ENCODE measurements at regions not wholly inside any gene's neighbourhood (a gene's known extent, or its start where the extent isn't known, plus 50 kb on each side); places are given as distances from the start of the nearest gene placed in this dataset.

DNA sequence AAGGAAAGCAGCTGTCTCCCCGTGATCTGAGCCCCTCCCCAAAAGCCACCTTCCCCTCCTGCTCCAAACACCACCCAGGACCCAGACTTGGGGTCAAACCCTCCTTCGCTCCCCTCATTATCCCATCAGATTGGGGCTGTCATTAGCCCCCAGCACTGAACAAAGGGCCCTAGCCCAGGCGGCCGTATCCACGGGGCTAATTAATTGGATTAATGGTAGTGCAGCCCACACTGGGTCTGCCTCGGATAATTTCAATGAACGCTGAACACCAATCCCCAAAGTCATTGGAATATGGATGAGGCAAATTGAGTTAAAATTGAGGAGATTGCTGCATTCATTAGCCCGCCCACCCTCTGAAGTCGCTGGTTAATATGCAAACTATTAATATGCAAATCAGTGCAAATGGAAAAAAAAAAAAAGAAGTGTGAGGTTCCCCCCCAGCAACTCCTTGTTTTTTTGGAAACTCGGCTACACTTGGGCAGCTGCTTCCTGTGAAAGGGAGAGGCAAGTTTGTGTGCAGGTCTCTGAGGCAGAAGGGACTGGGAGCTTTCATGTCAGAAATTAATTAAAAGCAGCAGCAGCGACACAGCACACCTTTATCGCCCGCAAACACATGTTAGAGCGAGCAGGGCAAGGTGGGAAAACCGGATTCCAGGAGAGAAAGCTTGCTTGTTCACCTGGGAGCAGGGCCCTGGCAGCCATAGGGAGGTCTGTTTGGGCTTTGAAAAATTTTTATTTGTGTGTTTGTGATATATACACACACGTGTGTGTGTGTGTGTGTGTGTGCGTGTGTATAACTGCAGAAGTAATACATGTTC, 517.8 kb downstream of the MIAT start:
- no peak overlapping the region for H3K4me3 ChIP-seq (ENCODE audit: low read depth, low read length)
- DNase-seq (ENCODE audit: low read depth in 4 of 6, low spot score in 6 of 6): peak in 2 of 6 donors; percentile 47 to 83
- H3K27me3 ChIP-seq (ENCODE audit: control insufficient read depth, insufficient read depth, low read length): peaks cover 13% of the 10 kb centered on the region
- H3K36me3 ChIP-seq (ENCODE audit: control insufficient read depth, insufficient read depth, low read length): no peaks in the 10 kb centered on the region
- WGBS (ENCODE audit: insufficient coverage): 52% methylated on average over 7 of the region's 17 CpGs
- no peaks in the 10 kb centered on the region for H3K9me3 ChIP-seq (ENCODE audit: control insufficient read depth, insufficient read depth, low read length)
- peaks cover 3% of the 10 kb centered on the region for H3K4me1 ChIP-seq (ENCODE audit: control insufficient read depth, insufficient read depth, low read length)
- no peak overlapping the region for H3K27ac ChIP-seq (ENCODE audit: low read depth, low read length)

DNA sequence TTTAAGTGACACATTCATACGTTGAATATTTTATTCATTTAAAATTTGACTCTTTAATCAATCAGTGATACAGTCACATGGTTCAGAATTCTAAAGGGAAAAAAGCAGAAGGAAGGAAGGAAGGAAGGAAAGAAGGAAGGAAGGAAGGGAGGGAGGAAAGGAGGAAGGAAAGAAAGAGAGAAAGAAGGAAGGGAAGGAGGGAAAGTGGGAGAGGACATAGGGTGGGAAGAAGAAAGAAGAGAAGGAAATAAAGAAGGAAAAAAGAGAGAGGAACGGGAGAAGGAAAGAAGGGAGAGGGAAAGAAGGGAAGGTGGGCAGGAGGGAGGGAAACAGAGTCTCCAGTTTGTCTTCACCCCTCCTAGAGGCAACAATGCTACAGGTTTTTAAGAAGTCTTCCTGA, 518.6 kb downstream of the MIAT start:
- H3K27ac ChIP-seq (ENCODE audit: low read depth, low read length): no peak overlapping the region
- no peaks in the 10 kb centered on the region for H3K36me3 ChIP-seq (ENCODE audit: control insufficient read depth, insufficient read depth, low read length)
- whole genome bisulfite sequencing (ENCODE audit: insufficient coverage): no CpG with 5 or more reads among the region's 2 CpGs
- peaks cover 3% of the 10 kb centered on the region for H3K4me1 ChIP-seq (ENCODE audit: control insufficient read depth, insufficient read depth, low read length)
- no peak overlapping the region for H3K4me3 ChIP-seq (ENCODE audit: low read depth, low read length)
- H3K9me3 ChIP-seq (ENCODE audit: control insufficient read depth, insufficient read depth, low read length): no peaks in the 10 kb centered on the region
- no peak for DNase-seq (ENCODE audit: low read depth in 4 of 6, low spot score in 6 of 6)
- H3K27me3 ChIP-seq (ENCODE audit: control insufficient read depth, insufficient read depth, low read length): peaks cover 13% of the 10 kb centered on the region

DNA sequence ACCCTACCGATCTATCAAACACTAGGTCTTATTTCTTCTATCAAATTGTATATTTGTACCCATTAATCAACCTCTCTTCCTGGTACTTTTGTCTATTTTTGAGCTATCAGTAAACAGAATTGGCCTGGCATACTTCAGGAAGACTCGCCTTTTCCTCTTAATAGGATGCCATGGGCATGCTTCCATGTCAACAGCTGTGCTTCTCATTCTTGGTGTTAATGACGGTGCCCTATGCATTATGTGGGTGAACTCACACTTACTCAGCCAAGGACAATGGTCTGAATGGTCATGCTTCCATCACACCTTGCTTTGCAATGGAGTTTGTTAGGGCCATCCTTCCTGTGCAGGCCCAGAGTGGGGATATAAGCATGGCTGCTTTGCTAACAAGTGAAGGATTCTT, 521.8 kb downstream of the MIAT start:
- no peaks in the 10 kb centered on the region for H3K9me3 ChIP-seq (ENCODE audit: control insufficient read depth, insufficient read depth, low read length)
- DNase-seq (ENCODE audit: low read depth in 4 of 6, low spot score in 6 of 6): no peak
- H3K36me3 ChIP-seq (ENCODE audit: control insufficient read depth, insufficient read depth, low read length): no peaks in the 10 kb centered on the region
- WGBS (ENCODE audit: insufficient coverage): 64% methylated on average over 2 of the region's 3 CpGs
- no peak overlapping the region for H3K4me3 ChIP-seq (ENCODE audit: low read depth, low read length)
- peaks cover 9% of the 10 kb centered on the region for H3K27me3 ChIP-seq (ENCODE audit: control insufficient read depth, insufficient read depth, low read length)
- peaks cover 3% of the 10 kb centered on the region for H3K4me1 ChIP-seq (ENCODE audit: control insufficient read depth, insufficient read depth, low read length)
- H3K27ac ChIP-seq (ENCODE audit: low read depth, low read length): no peak overlapping the region

DNA sequence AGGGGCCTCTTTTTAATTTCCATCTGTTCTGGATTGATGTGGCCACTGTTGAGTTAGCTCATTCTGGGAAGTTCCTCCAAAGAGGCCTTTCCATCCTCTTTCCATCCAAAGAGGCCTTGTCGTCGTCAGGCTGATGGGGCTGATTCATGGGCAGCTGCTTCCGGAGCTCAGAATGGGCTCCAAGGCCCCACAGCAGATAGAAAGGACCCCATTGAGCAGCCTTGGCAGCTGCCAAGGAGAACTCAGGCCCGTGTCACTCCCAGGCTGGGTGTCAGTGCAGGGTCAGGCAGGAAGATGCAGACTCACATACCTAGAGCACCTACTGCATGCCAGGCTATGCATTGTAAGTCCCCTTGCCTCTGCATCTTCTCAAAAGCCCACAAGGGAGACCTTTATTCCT, 524.1 kb downstream of the MIAT start:
- DNase-seq (ENCODE audit: low read depth in 4 of 6, low spot score in 6 of 6): no peak
- no peak overlapping the region for H3K27ac ChIP-seq (ENCODE audit: low read depth, low read length)
- H3K27me3 ChIP-seq (ENCODE audit: control insufficient read depth, insufficient read depth, low read length): no peaks in the 10 kb centered on the region
- no peaks in the 10 kb centered on the region for H3K9me3 ChIP-seq (ENCODE audit: control insufficient read depth, insufficient read depth, low read length)
- WGBS (ENCODE audit: insufficient coverage): 53% methylated on average over 4 of the region's 4 CpGs
- H3K4me1 ChIP-seq (ENCODE audit: control insufficient read depth, insufficient read depth, low read length): no peaks in the 10 kb centered on the region
- no peak overlapping the region for H3K4me3 ChIP-seq (ENCODE audit: low read depth, low read length)
- no peaks in the 10 kb centered on the region for H3K36me3 ChIP-seq (ENCODE audit: control insufficient read depth, insufficient read depth, low read length)

DNA sequence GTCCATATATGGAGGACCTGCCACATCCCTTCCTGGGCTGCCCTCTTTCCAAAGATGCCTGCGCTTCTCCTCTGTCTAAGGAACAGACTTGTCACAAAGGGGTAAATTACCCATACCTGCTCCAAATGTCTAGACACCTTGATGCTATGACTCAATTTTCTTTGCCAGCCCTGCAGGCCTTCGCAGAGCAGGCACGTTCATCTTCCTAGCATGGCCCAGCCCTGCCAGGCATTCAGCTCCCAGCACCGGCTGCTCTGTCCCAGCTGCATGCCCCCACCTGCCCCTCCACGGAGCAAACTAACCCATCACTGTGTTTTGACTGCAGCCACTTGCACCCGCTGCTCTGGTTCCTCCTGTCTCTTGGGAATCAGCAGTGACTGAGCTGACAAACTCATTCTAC, 526.1 kb downstream of the MIAT start:
- Histone ChIP-seq H3K27ac (ENCODE audit: low read depth, low read length) (no peak overlapping the region), H3K4me3 (ENCODE audit: low read depth, low read length) (no peak overlapping the region), H3K9me3 (ENCODE audit: control insufficient read depth, insufficient read depth, low read length) (no peaks in the 10 kb centered on the region), H3K4me1 (ENCODE audit: control insufficient read depth, insufficient read depth, low read length) (no peaks in the 10 kb centered on the region), H3K27me3 (ENCODE audit: control insufficient read depth, insufficient read depth, low read length) (no peaks in the 10 kb centered on the region), H3K36me3 (ENCODE audit: control insufficient read depth, insufficient read depth, low read length) (no peaks in the 10 kb centered on the region)
- DNase-seq (ENCODE audit: low read depth in 4 of 6, low spot score in 6 of 6): no peak
- WGBS (ENCODE audit: insufficient coverage): 85% methylated on average over 6 of the region's 6 CpGs

DNA sequence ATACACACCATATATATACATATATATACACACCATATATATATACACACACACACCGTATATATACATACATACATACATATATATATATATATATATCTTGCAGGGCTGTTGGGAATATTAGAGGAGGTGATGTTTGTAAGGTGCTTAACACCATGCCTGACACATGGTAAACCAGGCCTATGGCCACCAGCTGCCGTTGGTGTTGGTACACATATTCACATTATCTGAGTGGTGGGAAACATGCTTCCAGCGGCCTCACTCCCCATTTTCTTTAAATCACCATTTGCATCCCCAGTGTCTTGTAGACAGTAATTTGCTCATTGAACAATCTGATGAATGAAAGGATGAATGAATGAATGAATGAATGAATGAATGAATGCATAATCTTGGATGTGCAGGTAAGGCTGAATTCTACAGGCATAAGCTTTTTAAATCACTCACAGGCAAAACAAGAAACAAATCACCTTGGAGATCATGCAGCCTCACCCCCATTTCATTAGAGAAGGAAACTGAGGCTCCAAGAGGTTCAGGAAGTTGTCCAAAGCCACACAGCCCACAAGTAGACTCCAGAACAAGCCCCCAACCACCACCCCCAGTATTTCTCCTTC, 527.8 kb downstream of the MIAT start:
- no peak overlapping the region for H3K27ac ChIP-seq (ENCODE audit: low read depth, low read length)
- no CpG with 5 or more reads among the region's 3 CpGs for WGBS (ENCODE audit: insufficient coverage)
- H3K4me3 ChIP-seq (ENCODE audit: low read depth, low read length): no peak overlapping the region
- no peaks in the 10 kb centered on the region for H3K4me1 ChIP-seq (ENCODE audit: control insufficient read depth, insufficient read depth, low read length)
- DNase-seq (ENCODE audit: low read depth in 4 of 6, low spot score in 6 of 6): no peak
- H3K27me3 ChIP-seq (ENCODE audit: control insufficient read depth, insufficient read depth, low read length): no peaks in the 10 kb centered on the region
- H3K36me3 ChIP-seq (ENCODE audit: control insufficient read depth, insufficient read depth, low read length): no peaks in the 10 kb centered on the region
- H3K9me3 ChIP-seq (ENCODE audit: control insufficient read depth, insufficient read depth, low read length): no peaks in the 10 kb centered on the region

DNA sequence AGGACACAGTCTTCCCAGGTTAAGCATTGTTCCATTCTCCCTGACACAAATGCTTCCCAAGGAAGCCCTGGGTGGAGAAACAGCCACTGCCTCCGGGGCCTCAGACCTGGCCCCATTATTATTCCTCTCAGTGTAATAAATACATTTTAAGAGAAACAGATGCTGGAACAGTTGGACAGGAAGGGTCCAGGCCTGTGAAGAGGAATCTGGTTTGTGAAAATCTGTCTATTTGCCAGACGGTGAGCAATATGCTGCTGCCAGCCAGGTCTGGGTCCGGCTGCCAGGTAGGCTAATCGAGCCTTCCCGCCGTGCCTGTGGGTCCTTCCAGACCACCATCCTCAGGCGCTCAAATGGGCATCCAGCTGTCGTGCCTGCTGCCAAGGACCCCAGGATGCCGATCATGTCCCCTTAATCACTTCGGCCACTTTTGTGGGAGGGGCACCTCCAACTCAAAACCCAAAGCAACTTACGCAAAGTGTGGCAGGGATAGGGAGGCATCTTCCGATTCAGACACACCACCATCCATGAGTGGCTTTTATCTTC, 528.4 kb downstream of the MIAT start:
- H3K4me3 ChIP-seq (ENCODE audit: low read depth, low read length): no peak overlapping the region
- H3K9me3 ChIP-seq (ENCODE audit: control insufficient read depth, insufficient read depth, low read length): no peaks in the 10 kb centered on the region
- no peaks in the 10 kb centered on the region for H3K27me3 ChIP-seq (ENCODE audit: control insufficient read depth, insufficient read depth, low read length)
- no peaks in the 10 kb centered on the region for H3K36me3 ChIP-seq (ENCODE audit: control insufficient read depth, insufficient read depth, low read length)
- H3K27ac ChIP-seq (ENCODE audit: low read depth, low read length): no peak overlapping the region
- no peaks in the 10 kb centered on the region for H3K4me1 ChIP-seq (ENCODE audit: control insufficient read depth, insufficient read depth, low read length)
- DNase-seq (ENCODE audit: low read depth in 4 of 6, low spot score in 6 of 6): peak in 1 of 6 donors; percentile 72
- 77% methylated on average over 11 of the region's 12 CpGs for WGBS (ENCODE audit: insufficient coverage)

DNA sequence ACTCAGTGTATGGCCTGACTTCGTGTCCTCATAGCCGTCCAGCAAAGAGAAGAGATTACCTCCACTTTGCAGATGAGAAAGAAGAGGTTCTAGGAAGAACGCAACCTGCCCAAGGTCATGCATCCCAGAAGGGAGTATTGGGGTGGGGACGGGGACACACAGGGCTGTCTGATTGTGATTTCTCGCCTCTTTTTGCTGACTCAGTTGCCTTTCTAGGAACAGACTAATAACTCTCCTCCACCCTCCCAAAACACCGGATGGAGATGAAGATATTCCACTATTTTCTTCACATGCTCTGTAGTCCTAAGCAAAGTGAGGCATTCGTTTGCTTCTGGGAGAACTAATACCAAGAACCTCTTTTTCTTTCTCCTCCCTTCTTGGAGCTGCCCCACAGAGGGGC, 529.3 kb downstream of the MIAT start:
- Histone ChIP-seq H3K4me3 (ENCODE audit: low read depth, low read length) (no peak overlapping the region), H3K9me3 (ENCODE audit: control insufficient read depth, insufficient read depth, low read length) (no peaks in the 10 kb centered on the region), H3K27ac (ENCODE audit: low read depth, low read length) (no peak overlapping the region), H3K4me1 (ENCODE audit: control insufficient read depth, insufficient read depth, low read length) (no peaks in the 10 kb centered on the region), H3K36me3 (ENCODE audit: control insufficient read depth, insufficient read depth, low read length) (no peaks in the 10 kb centered on the region), H3K27me3 (ENCODE audit: control insufficient read depth, insufficient read depth, low read length) (no peaks in the 10 kb centered on the region)
- WGBS (ENCODE audit: insufficient coverage): 94% methylated on average over 3 of the region's 7 CpGs
- DNase-seq (ENCODE audit: low read depth in 4 of 6, low spot score in 6 of 6): no peak

DNA sequence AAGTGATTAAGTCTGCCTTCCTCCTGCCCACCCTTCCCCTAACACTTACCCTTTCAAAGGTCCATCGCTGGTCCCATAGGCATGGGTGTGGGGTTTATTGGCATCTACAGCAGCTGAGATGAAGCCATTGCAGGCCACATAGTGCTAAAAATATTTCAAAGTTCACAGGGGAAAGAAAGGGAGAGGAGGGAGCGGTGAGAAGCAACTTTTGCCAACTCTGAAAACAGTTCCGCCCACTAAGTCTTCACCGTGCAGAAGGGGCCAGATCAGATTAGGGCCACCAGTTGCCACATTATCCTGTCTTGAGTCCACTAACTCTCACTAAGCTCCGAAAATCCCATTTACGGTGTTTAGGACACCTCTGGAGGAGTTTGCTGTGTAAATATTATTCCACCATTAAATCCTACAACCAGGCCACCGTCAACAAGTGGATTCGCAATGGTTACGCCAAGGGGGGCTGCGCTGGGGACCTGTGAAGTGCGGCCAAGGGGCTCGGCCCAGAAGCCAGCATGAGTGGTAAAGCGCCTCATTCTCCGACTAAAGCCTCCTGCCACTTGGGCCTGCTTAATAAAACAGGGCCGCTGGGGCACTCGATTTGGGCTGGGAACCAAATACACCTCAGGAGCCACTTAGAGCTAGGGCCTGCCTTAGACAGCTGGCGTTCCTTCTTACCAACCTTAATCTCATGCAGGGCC, 534.9 kb downstream of the MIAT start:
- no peaks in the 10 kb centered on the region for H3K9me3 ChIP-seq (ENCODE audit: control insufficient read depth, insufficient read depth, low read length)
- peaks cover 8% of the 10 kb centered on the region for H3K4me1 ChIP-seq (ENCODE audit: control insufficient read depth, insufficient read depth, low read length)
- no peak overlapping the region for H3K4me3 ChIP-seq (ENCODE audit: low read depth, low read length)
- no peak for DNase-seq (ENCODE audit: low read depth in 4 of 6, low spot score in 6 of 6)
- WGBS (ENCODE audit: insufficient coverage): 80% methylated on average over 12 of the region's 17 CpGs
- no peaks in the 10 kb centered on the region for H3K27me3 ChIP-seq (ENCODE audit: control insufficient read depth, insufficient read depth, low read length)
- H3K36me3 ChIP-seq (ENCODE audit: control insufficient read depth, insufficient read depth, low read length): no peaks in the 10 kb centered on the region
- no peak overlapping the region for H3K27ac ChIP-seq (ENCODE audit: low read depth, low read length)

Data from spinal cord (tissue), 9 donors.